ENCODE measurements at regions not wholly inside any gene's neighbourhood (a gene's known extent, or its start where the extent isn't known, plus 50 kb on each side); places are given as distances from the start of the nearest gene placed in this dataset.

- no peak for DNase-seq
These were observed 116.0 kb upstream of the PTPRT start for GRCh38 chr20:43305749-43306148.

- no peak for DNase-seq
These were observed 114.9 kb upstream of the PTPRT start for GRCh38 chr20:43304598-43304997.

GRCh38 chr20:43302936-43303335 lies 113.2 kb upstream of the PTPRT start:
- no peak for DNase-seq

- no peak for DNase-seq
These were observed 111.2 kb upstream of the PTPRT start for GRCh38 chr20:43300901-43301300.

- DNase-seq, result no peak
These were observed 106.1 kb upstream of the PTPRT start for GRCh38 chr20:43295781-43296180.

GRCh38 chr20:43295263-43295662 lies 105.6 kb upstream of the PTPRT start:
- no peak for DNase-seq

- DNase-seq, result no peak
These were observed 104.3 kb upstream of the PTPRT start for GRCh38 chr20:43294031-43294430.

- DNase-seq, result no peak
These were observed 103.5 kb upstream of the PTPRT start for GRCh38 chr20:43293068-43293786.

GRCh38 chr20:43292222-43292621 lies 102.5 kb upstream of the PTPRT start:
- no peak for DNase-seq

- DNase-seq, result no peak
These were observed 97.9 kb upstream of the PTPRT start for GRCh38 chr20:43287637-43288036.

GRCh38 chr20:43285170-43285569 lies 95.5 kb upstream of the PTPRT start:
- no peak for DNase-seq

GRCh38 chr20:43284486-43284885 lies 94.8 kb upstream of the PTPRT start:
- no peak for DNase-seq

- DNase-seq, result no peak
These were observed 93.4 kb upstream of the PTPRT start for GRCh38 chr20:43283126-43283525.

GRCh38 chr20:43271980-43272379 lies 82.3 kb upstream of the PTPRT start:
- no peak for DNase-seq

- no peak for DNase-seq
These were observed 75.7 kb upstream of the PTPRT start for GRCh38 chr20:43265449-43265848.

- no peak for DNase-seq
These were observed 73.5 kb upstream of the PTPRT start for GRCh38 chr20:43263226-43263625.

- DNase-seq, result no peak
These were observed 72.6 kb upstream of the PTPRT start for GRCh38 chr20:43262341-43262740.

- DNase-seq, result no peak
These were observed 66.2 kb upstream of the PTPRT start for GRCh38 chr20:43255877-43256276.

GRCh38 chr20:43252761-43253160 lies 63.1 kb upstream of the PTPRT start:
- DNase-seq, result no peak

GRCh38 chr20:43248341-43248740 lies 58.6 kb upstream of the PTPRT start:
- DNase-seq, result no peak

- no peak for DNase-seq
These were observed 57.7 kb upstream of the PTPRT start for GRCh38 chr20:43247361-43247760.

GRCh38 chr20:43244647-43245046 lies 54.9 kb upstream of the PTPRT start:
- DNase-seq, result no peak

GRCh38 chr20:43243672-43244269 lies 54.1 kb upstream of the PTPRT start:
- no peak for DNase-seq

GRCh38 chr20:43241057-43241702 lies 51.5 kb upstream of the PTPRT start:
- DNase-seq, result no peak

Measured in inflammatory macrophage (primary cell).